ENCODE measurements at regions not wholly inside any gene's neighbourhood (a gene's known extent, or its start where the extent isn't known, plus 50 kb on each side); places are given as distances from the start of the nearest gene placed in this dataset.
"Not testable (repeated sequence)": the region's sequence is repeated elsewhere in the genome, so short reads cannot be mapped to it uniquely, and the experiment has no call there.

DNA sequence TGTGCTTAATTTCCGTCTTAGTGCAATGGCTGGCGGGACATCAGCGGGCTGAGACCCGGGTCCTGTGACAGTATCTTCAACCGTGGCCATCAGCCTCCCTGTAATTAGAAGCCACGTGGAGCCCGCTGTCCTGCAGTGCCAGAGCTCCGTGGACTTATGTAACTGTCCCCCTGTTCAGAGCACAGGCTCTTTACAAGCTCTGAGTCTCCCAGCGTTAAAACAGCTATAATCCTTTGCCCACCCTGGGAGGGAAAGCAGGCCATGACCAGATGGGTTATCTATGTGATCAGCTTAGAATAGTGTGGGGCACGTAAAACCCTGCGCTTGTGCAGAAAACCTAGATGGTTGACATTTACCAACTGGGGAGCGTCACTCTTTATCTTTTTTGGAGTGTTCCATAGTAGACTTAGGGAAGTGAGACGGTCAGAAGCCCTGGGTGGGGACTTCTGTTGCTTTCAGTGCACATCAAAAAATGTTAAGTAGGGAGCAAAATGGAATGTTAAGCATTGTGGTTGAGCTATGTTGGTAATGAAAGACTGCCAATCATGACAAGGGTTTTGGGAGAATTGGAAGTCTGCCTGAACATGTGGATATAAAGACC, 103.5 kb upstream of the CADM1 start:
- POLR2A ChIA-PET (ENCODE audit: low non-redundant PET) = no interaction called here
- no peak overlapping the region for H3K27ac ChIP-seq
- no peak for DNase-seq (ENCODE audit: low spot score)
- CTCF ChIA-PET = no interaction called here
- no peak for TF ChIP-seq CTCF (conservative IDR thresholded peaks at IDR 0.05; ENCODE audit: low read depth)

DNA sequence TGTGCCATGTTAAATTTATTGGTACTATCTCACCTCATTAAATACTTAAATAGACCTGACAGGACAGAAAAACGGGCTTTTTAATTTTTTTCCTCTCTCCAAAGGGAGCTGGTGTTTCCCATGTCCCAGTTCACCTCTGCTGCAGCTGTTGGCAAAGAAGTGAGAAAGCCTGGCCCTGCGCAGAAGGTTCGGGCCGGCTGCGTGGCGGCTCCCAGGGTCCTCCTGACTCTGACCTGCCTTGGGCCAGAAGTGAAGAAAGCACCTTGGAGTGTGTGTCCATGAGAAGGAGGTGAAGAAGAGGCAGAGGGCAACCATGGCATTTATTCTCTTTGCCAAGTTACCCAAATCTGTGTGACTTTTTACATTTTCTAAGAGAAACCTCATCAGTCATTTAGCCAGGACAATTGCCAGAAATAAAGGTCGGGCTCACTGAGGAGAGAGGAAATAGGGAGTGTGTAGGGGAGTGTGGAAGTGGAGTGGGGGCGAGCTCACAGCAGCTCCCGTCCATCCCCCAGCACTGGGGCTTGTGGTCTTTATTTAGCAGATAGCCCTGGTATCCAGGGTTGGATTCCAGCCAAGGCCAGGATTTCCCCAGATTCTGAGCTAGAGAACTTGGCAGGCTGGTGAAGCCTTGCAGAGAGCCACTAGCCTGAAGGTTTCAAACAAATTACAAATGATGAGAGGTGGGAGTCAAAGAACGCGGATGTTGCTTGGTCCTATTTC, 102.4 kb upstream of the CADM1 start:
- CTCF ChIA-PET = no interaction called here
- POLR2A ChIA-PET (ENCODE audit: low non-redundant PET) = no interaction called here
- no peak overlapping the region for H3K27ac ChIP-seq
- no peak for TF ChIP-seq CTCF (conservative IDR thresholded peaks at IDR 0.05; ENCODE audit: low read depth)
- DNase-seq (ENCODE audit: low spot score) = no peak

DNA sequence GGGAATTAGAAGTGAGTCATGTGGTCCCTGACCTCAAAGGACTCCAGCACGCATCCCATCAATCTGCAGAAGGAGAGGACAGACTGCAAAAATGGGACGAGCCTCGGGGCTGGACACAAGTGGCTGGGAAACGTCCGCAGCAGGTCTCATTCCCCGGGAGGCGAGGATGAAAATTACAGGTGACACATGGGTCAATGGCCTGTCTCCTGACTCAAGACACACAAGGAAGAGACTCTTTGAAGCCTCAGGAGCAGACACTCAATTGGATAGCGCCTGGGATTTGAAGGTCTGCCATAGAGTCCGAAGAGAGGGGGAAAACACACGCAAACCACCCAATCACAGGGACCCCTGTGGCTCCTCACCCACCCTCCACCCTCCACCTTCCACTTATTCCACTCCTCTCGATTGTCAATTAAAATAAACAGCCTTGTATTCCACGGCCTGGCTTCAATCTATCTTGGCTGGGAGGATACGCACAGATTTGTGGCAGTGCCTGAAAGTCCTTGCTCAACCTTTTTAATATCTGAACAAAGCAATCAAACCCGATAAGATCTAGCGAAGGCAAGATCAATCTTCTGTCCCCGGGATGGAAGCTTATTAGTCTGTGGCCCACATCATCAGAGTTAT, 101.8 kb upstream of the CADM1 start:
- ChIA-PET CTCF (no interaction called here), POLR2A (ENCODE audit: low non-redundant PET) (no interaction called here)
- DNase-seq (ENCODE audit: low spot score) = no peak
- H3K27ac ChIP-seq = no peak overlapping the region
- TF ChIP-seq CTCF (conservative IDR thresholded peaks at IDR 0.05; ENCODE audit: low read depth) = no peak

DNA sequence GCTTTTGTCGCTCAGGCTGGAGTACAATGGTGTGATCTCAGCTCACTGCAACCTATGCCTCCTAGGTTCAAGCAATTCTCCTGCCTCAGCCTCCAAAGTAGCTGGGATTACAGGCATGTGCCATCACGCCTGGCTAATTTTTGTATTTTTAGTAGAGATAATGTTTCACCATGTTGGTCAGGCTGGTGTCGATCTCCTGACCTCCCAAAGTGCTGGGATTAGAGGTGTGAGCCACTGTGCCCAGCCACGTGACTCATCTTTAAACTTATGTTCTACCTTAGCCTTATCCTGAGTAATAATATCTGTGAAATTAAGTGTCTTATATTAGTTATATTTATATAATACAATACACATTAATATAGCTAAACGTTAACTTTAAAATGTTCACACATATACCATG, 101.2 kb upstream of the CADM1 start:
- DNase-seq (ENCODE audit: low spot score); POLR2A ChIA-PET (ENCODE audit: low non-redundant PET); CTCF ChIA-PET; H3K27ac ChIP-seq: not testable (repeated sequence)

GRCh38 chr11:115599125-115599524, 94.9 kb upstream of the CADM1 start:
- DNase-seq (ENCODE audit: low spot score) = no peak
- CTCF ChIA-PET = no interaction called here
- no peak overlapping the region for H3K27ac ChIP-seq
- POLR2A ChIA-PET (ENCODE audit: low non-redundant PET) = no interaction called here
- TF ChIP-seq CTCF (conservative IDR thresholded peaks at IDR 0.05; ENCODE audit: low read depth) = no peak

DNA sequence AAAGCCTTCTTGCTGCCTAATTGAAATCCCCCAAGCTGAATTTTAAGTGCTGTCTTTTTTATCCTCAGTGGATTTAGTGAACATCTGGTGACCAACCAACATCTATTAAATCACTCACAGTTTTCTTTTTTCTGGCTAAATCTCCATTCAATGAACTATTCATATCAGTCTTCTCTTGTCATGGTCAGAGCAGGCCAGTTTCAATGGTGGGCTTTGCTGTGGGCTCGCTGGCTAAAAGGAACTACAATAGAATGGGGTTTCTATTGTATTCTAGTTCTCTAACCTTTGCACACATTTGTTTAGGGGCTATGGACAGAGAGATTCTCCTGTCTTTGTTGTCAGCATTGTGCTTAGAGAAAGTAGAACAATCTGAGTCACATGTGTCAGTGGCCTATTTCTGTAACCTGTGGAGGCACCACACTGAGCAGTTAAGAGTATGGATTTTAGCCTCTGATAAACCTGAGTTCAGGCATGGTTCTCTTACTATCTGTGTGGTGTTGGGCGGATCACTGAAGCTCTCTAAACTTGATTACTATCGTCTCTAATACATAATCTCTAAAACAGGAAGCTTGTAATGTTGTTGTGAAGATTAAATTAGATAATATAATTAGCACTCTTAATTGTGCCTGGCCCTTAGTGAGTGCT, 94.2 kb upstream of the CADM1 start:
- TF ChIP-seq CTCF (conservative IDR thresholded peaks at IDR 0.05; ENCODE audit: low read depth) = no peak
- DNase-seq (ENCODE audit: low spot score) = no peak
- POLR2A ChIA-PET (ENCODE audit: low non-redundant PET) = no interaction called here
- H3K27ac ChIP-seq = no peak overlapping the region
- CTCF ChIA-PET = no interaction called here

- no peak for DNase-seq (ENCODE audit: low spot score)
- no peak for TF ChIP-seq CTCF (conservative IDR thresholded peaks at IDR 0.05; ENCODE audit: low read depth)
- ChIA-PET POLR2A (ENCODE audit: low non-redundant PET) (no interaction called here), CTCF (no interaction called here)
- H3K27ac ChIP-seq = no peak overlapping the region
These were observed 87.2 kb upstream of the CADM1 start for GRCh38 chr11:115591380-115591779.
